Stimulated activated CD4-positive, alpha-beta T cell treated with anti-CD3 and anti-CD28 coated beads, Interleukin-2, amount 100 ng/mL, for 24 hours (primary cell): ENCODE measurements at regions not wholly inside any gene's neighbourhood (a gene's known extent, or its start where the extent isn't known, plus 50 kb on each side); places are given as distances from the start of the nearest gene placed in this dataset.

Source experiments
- DNase-seq, 2 donors: peaks; one replicate each; pipeline ENCODE4 v3.0.0-alpha.2; 2020

DNA sequence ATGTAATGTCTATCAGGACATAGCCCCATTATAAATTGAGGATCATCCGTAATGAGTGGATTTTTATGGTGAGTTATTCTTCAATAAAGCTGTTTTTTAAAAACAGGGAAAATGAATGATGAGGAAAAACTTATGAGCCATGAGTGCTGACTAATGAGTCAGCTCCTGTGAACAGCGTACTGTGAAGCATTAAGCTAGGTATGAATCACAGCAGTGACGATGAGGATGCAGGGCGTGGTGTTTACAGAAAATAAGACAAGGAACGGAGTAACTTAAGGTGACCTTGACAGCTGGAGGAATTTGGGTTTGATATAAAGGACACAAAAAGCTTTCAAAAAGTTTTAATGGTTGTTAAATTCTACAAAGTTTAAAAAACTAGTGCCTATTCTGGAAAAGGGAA lies 96.3 kb downstream of the FOXF2 start:
- no peak for DNase-seq

DNA sequence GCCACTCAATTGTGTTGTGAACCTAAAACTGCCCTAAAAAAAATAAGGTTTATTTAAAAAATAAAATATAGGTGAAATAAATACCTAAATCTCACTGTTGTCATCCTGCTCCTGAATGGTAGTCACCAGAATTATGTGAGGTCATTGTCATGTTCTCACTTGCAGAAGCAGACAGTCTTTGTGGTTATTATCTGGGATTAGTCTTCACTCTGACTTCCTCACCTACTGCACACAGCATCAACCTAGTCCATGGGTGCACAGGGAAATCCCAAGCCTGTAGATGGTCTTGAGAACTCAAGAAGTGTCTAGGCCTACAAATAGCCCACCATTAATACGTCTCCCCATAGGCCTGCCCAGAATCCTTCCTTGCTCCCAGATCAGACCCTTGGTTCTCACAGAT lies 97.0 kb downstream of the FOXF2 start:
- DNase-seq = no peak

DNA sequence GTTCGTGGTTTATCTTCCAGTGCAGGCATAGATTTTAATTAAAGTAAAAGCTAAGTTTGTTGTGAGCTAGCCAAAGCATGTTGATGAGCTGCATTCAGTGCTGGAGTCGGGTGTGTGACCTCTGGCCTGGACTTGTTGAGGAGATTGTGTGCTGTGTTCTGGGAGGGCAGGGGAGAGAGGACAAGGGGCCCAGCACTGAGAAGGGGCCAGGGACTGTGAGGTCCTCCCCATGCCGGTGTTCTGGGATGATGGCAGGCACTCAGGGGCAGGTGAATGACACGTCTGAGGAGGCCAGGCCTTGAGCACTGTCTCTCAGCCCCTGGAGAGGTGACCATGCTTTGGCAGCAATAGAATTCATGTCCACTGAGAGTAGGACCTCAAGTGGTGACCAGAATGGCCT lies 97.9 kb downstream of the FOXF2 start:
- no peak for DNase-seq

DNA sequence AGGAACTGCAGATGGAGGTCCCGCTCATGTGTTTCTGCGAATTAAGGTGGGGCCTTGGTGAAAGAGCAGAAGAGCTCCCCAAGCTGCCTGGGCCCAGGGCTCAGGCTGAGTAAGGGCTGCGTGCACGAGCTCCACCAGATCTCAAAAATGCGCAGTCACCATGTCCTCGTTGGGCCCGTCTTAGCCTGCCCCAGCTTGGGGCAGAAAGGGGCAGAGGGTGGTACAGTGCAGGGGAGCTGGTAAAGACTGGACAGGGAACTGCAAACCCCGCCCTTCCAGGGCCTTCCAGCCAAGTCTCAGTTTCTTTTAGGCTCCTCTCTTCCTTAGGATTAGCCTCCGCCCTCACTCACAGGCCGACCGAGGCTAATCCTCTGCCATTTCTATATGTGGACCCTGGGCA lies 101.6 kb downstream of the FOXF2 start:
- no peak for DNase-seq

DNA sequence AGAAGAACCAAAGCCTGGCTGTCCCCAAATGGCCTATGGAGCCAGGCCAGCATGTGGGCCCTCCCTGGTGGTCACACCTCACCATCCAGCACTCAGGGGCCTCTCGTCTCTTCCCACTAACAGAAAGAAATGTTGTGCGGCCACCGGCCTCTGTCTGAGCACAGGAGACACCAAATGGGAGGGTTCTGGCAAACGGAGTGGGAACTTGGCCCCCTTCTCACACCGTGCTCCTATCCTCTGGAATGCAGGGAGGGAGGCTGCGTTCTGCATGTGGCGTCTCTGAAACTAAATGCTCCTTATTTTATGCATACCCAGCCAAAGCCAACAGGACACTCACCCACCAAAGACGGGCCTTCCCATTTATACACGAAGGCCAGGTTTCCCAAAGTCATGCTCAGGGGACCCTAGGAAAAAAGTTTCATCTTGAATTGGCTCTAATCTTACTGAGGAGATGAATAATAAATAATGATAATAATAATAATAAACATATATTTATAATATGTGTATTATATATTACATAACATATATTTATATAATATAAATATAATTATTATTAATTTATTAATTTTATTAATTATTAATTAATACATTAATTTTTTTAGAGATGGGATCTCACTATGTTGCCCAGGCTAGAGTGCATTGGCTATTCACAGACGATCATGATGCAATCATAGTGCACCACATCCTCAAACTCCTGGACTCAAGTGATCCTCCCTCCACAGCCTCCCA lies 102.4 kb downstream of the FOXF2 start:
- DNase-seq = no peak

DNA sequence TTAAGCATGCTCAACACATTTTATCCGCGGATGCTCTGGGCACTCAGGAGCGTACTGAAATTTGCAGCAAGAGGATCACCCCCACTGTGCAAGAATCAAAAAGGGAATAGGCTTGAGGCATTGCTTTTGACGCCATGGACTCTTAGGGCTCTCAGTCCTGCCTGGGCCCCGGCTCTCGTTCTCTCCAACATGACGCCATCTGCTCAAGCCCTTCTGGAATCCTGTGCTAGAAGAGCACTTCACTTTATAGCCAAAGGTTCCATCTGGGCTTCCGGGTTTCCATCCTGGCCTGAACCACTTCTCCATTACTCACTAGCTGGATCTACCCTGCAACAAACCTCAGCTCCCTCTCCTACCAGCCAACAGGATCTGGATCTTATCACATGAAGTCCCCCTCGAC lies 105.3 kb downstream of the FOXF2 start:
- no peak for DNase-seq

DNA sequence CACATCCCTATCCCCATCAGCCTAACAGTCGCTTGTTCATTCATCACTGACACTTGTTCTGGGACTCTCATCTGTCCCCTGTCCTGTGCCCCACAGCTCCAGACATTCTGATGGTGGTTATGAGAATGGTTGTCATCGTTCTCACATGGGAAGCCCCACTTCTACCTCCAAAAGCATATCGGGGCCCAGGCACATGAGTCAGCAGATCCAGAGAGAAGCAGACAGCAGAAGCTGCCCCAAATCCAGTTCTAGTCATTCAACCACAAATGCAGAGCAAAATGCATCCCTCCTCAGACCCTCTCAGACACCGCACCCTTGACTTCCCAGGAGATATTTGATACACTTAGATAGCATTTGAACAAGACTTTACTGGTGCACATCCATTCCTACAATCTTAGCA lies 106.0 kb downstream of the FOXF2 start:
- no peak for DNase-seq

DNA sequence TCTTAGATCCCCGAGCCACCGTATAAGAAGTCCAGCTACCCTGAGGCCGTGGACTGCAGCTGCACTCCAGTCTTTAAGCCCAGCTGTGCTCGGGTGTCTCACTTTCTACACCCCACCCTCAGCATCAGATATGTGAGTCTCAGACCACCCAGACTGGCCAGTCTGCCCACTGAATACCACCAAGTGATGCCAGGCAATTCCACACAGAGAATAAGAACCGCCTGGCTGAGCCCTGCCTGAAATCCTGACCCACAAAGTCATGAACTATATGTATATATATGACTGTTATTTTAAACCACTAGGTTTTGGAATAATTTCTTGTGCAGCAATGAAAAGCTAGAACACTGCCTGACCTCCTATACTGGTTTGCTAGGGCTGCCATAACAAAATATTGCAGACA lies 106.7 kb downstream of the FOXF2 start:
- DNase-seq = no peak

DNA sequence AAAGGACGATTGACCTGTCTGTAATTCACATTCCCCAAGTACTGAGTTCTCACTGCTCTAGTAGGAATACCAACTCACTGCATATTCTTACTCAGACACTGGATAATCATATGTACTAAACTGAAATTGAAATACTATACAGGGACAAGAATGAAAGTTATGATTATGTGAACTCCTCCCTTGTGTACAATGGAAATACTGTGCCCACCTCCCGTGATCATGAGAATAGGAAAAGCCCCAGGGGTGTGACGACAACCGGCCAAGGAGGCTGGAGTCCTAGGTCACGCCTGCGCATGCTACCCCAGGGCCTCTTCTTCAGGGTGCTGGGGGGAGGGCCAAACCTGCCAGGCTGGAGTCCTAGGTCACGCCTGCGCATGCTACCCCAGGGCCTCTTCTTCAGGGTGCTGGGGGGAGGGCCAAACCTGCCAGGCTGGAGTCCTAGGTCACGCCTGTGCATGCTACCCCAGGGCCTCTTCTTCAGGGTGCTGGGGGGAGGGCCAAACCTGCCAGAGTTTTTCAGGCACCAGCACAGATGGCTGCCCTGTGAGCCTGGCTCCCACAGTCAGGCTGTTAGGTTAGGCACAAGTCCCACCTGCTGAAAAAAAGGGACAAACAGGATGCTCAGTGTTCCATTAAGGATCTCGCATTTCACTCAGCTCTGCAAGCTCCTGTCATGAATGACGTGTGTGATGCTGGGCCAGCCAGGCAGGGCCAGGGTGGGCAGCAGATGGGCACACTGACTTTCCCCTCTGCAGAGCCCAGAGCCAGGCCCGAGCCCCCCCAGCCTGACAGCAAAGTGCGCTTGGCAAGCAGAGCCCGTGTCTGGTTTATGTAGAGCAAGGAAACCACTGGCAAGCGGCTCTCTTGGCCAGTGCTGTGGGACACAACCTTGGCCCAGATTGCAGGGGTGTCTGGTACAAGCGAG lies 107.7 kb downstream of the FOXF2 start:
- DNase-seq = no peak

DNA sequence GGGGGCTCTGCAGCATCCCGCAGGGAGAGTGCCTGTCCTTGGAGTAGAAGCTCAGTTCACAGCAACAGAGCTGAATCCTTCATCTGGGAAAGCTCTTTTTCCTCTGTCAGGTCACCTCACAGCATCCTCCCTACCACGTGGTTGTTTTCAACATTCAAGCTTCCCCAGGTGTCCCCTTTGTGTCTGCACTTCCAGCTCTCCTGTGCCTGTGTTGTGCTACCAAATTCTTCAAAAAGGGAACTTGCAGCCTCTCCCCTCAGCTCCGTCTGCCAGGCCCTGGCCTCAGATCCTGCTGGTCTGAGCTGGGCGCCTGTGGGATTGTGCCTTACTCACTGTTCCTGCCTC lies 108.4 kb downstream of the FOXF2 start:
- no peak for DNase-seq

DNA sequence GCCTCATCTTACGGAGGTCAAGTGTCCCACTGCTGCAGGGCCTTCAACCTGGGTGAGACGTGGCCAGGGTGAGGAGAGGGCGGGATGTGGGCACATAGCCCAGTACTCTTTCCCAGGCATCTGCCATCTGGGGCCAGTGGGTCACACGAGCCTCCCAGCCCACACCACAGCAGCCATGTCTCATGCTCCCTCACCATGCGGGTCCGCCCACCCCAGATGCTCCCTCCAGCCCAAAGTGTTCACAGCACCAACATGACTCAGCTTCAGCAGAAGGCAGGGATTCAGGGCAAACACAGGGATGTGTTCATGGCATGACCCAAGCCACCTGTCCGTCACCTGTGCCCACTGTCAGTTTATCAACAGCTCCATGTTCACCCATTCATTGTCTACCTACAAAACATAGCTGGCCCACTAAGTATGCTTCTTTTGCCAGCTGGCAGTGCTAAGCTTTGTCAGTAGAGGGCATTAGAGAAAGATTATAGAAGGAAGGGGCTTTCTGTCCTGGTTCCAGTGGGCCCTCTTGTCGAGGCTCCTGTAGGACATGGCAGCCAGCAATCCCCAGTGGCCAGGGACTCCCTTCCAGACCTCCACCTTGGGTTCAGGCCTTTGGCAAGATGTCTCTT lies 109.2 kb downstream of the FOXF2 start:
- no peak for DNase-seq

DNA sequence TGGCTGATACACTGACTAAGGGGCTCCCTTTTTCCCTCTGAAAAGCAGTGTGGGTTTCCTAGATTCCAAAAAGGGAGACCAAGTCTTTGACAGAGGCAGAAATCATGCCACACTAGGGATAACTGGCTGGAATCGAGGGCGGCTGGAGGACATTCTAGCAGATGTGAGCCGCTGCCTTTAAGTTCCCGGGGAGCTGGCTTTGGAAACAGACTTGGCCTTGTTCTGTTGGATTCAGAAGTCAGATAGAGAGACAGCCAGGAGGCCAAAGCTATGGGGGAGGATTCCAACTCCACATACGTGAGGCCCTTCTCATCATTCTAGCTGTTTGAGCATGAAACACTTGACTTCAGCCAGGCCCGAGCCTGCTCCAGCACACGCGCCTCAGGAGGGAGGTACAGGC lies 109.9 kb upstream of the FOXC1 start:
- DNase-seq = no peak

DNA sequence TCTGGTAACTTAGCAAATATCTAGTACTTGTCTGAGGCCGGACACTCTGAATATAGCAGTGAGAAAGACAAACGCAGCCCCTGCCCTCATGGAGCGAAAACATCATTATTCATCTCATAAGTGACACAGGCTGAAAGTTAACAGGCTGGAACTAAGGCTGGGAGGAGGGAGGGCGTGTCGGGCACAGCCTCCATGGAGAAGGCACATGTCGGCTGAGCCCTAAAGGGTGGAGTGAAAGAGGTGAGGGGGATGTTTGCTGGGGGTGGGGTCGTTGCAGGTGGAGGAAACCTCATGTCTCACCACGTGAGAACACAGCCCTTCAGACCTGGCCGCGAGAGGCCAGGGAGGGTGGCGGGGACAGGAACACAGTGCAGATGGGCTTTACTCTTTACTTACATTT lies 108.8 kb upstream of the FOXC1 start:
- DNase-seq = no peak

DNA sequence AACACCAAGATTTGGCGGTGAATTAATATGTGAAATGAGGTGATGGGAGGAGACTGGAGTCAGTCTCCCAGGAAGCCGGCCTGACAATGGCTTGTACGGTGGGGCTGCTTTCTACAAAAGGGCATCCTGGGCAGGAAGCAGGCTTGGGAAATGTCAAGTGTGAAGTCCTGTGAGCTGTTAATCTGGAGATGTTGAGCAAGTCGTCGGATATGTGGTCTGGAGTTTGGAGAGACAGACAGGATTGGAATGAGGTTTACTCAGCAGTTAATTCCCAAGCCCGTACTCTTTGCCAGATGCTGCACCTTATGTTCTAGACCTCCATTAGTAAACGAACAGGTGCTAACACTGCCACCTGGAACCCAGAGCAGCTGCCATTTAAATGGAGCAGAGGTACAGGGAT lies 107.7 kb upstream of the FOXC1 start:
- no peak for DNase-seq

DNA sequence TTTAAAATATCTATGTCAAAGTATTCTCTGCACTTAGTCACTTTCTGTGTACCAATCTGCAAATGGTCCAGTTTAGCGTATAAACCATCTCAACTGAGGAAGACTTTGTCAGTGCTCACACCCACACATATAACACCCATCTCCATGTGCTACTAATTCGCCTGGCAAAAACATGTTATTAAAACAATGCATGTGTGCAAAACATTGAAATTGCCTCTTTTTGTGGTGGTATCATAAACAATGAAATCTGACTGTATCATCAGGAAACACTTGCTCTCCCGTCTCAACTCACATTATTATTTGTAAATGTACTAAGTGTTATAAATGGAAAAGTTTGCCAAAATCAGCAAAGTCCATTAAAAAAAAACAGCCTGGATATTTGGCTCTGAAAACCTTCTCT lies 105.9 kb upstream of the FOXC1 start:
- DNase-seq = no peak

DNA sequence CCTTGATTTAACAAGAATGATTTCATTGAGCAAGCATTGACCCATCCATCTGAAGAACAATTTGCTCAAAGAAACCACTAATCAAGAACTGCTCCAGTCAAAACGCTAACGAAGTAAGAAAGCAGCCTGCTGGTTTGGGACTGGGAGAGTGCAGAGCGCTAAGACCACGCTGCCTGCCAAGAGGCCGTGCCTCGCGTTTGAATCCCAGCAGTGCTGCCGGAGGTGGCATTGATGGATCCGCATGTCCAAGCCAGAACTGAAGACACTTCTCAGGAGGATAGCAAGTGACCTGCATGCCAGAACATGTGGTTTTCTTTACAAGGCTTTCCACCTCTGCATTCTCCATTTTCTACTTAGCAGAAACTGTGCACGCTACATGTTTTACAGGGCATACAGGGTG lies 105.2 kb upstream of the FOXC1 start:
- no peak for DNase-seq

DNA sequence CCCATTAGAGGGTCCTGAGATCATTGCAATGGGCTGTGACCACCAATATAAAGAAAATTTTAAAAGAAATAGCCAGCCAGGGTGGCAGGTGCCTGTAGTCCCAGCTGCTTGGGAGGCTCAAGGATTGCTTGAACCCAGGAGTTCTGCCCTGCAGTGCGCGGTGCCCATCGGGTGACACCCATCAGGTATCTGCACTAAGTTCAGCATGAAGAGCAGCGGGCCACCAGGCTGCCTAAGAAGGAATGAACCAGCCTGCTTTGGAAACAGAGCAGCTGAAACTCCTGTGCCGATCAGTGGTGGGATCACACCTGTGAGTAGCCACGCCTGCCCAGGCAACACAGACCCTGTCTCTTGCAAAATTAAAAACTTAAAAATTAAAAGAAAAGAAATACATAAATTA lies 102.5 kb upstream of the FOXC1 start:
- DNase-seq = no peak

DNA sequence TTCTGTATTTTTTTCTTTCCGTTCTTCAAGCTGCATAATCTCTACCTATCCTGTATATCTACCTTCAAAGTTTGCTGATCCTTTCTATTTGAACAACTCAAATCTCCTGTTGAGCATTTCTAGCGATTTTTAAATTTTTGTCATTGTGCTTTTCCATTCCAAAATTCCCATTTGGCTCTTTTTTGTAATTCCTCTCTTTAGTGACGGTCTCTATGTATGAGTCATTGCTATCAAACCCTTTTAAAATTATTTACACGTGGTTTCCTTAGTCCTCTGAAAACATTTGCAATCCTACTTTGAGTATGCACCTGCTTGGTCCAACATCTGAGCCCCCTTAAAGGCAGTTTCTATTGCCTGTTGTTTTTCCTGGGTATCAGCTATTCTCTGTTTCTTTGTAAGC lies 100.5 kb upstream of the FOXC1 start:
- no peak for DNase-seq

DNA sequence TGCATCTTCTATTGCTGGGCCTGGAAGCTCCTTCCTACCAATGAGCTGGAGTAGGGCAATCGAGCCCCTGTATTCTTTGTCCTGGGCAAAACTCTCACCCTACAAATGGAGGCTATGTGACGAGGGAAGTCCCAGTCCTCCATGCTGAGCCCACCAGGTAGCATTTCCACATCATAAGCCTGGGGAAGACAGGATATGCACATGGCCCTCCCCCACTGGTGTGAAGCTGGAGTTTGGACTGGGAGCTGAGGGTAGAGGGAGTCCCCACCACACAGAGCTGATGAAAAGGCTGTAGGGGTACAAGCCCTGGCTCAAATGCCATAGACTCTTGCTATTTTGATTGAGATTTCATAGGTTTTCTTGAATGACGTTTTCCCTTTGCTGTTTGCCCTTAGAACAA lies 99.5 kb upstream of the FOXC1 start:
- DNase-seq = no peak

DNA sequence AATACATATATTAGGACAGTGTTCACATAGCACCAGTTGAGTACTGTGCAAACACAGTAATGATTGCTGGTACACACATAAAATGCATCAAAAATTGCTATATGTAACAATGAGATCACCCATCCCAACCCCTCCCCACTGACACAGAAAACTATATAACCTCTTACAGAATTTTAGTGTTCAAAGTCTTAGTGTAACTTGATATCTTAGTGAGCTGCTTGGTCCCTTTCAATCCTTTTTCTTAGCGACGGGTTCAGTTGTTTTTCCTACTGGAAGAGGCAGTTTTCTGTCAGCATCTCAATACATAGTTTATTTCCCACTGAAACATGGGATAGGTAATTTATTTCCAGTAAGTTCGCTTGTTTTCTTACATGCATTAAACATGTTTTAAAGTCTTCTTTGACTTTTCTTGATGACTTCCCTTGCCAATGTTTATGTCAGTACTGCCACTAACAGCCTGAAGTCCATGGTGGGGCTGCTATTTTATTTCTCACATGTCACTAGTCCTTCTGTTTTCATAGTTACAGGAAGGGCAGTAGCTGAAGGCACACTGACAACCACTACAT lies 96.4 kb upstream of the FOXC1 start:
- DNase-seq = no peak

DNA sequence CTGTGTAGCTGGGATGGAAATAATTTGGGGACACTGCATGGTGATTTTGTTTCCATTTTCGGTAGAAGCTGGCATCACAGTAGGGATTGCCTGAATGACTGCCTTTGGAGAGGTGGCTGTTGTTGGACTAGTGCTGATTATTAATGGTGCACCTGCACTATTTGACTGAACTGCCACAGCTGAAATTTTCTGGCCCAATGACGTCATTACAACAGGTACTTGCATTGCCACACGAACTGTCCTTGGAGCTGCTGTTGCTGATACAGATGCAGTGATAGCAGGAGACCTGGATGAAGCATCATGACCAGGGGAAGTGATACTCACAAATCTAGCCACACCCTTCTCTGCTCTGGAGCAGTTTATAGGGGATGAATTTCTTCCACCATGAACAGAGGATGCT lies 95.6 kb upstream of the FOXC1 start:
- DNase-seq = no peak

DNA sequence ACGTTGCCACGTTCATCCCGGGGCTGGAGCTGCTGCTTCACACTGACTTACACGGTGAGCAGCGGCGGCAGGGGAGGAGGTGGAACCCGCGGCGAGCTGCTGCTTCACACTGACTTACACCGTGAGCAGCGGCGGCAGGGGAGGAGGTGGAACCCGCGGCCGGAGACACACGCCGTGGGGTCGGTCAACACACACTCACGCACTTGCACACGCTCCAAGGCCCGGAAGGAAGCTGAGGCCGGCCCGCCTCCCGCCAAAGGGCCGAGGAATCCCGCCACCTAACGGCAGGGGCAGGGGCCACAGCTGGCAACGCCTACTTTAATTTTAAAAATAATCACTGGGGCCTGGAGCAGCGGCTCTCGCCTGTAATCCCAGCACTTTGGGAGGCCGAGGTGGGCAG lies 94.4 kb upstream of the FOXC1 start:
- DNase-seq = no peak

DNA sequence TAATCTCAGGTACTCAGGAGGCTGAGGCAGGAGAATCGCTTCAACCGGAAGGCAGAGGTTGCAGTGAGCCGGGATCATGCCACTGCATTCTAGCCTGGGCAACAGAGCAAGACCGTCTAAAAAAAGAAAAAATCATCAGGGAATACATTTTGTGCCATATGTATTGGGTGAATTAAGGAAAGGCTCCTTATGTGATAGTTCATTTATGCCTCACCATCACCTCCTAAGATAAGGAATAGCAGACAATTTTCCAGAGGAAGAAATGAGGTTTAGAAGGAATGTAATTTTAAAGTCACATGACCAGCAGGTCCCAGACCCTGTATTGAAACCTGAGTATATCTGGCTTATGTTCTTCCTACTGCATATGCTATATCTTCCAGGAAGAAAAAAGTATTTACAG lies 93.9 kb upstream of the FOXC1 start:
- DNase-seq = no peak
